Skeletal muscle cell (primary cell): ENCODE measurements at regions not wholly inside any gene's neighbourhood (a gene's known extent, or its start where the extent isn't known, plus 50 kb on each side); places are given as distances from the start of the nearest gene placed in this dataset.
"Not testable (repeated sequence)": the region's sequence is repeated elsewhere in the genome, so short reads cannot be mapped to it uniquely, and the experiment has no call there.

Source experiments
- DNase-seq: peaks from one replicate; pipeline ENCODE4 v3.0.0-alpha.2; 2010; ENCODE audit warnings: low read depth
- H3K4me3 ChIP-seq: 2 replicates; pipeline ENCODE4 v1.5.1; 2011; ENCODE audit warnings: low read depth, mild to moderate bottlenecking, control low read depth, low read length, moderate library complexity

GRCh38 chr11:88061111-88061510 is 114.1 kb downstream of the RAB38 start:
- DNase-seq: no peak
- no peak overlapping the region for H3K4me3 ChIP-seq

- H3K4me3 ChIP-seq: no peak overlapping the region
- no peak for DNase-seq
Observed at GRCh38 chr11:88059326-88059725, 115.9 kb downstream of the RAB38 start.

GRCh38 chr11:88051396-88051795 is 123.8 kb downstream of the RAB38 start:
- DNase-seq: peak; percentile 28
- H3K4me3 ChIP-seq: no peak overlapping the region

DNA sequence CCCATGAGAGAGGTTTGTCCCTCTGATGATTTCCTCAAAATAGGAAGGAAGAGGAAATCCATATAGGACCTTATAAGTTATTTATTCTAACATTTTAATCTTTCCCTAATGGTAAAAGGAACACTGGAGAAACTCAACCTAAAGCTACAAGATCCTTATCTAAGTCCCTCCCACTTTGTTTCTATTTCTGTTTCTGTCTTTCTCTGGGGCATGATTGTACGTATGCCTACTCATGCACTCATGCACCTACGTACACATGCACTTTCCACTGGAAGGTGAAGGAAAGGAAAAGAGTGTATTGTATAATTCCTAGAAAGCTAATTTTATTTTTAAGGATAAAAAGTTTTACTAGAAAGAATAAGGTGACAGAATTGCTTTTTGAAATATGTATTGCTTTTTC is 125.0 kb downstream of the RAB38 start:
- no peak overlapping the region for H3K4me3 ChIP-seq
- DNase-seq: no peak

DNA sequence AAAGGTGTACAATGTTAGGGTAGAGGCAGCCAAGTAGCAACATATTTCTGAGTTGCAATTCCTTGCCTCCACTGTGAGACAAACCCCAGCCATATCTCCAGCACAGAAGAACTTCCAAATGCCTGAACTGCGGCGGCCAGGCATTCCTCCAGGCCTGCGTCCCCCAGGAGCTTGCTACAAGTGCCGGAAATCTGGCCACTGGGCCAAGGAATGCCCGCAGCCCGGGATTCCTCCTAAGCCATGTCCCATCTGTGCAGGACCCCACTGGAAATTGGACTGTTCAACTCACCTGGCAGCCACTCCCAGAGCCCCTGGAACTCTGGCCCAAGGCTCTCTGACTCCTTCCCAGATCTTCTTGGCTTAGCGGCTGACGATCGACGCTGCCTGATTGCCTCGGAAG is 130.0 kb downstream of the RAB38 start:
- H3K4me3 ChIP-seq, DNase-seq: not testable (repeated sequence)

DNA sequence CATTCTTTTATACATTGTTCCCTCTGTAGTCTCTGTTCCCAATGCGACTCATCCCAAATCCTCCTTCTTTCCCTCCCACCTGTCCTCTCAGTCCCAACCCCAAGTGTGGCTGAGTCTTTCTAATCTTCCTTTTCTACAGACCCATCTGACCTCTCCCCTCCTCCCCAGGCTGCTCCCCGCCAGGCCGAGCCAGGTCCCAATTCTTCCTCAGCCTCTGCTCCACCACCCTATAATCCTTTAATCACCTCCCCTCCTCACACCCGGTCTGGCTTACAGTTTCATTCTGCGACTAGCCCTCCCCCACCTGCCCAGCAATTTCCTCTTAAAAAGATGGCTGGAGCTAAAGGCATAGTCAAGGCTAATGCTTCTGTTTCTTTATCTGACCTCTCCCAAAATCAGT is 130.6 kb downstream of the RAB38 start:
- not testable (repeated sequence) for H3K4me3 ChIP-seq, DNase-seq

DNA sequence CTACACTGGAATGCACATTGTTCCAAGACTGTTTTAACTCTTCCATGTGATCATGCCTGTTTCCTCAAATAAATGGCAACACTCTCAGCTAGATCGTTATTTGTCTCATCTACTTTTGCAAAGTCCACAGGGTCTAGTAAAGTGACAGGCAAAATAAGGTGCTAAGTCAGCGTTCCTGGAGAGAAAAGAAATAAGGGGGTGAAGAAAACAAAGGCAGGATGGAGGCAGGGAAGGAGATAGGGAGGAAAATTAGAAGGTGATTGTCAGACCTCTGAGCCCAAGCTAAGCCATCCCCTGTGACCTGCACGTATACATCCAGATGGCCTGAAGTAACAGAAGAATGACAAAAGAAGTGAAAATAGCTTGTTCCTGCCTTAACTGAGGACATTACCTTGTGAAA is 132.1 kb downstream of the RAB38 start:
- no peak overlapping the region for H3K4me3 ChIP-seq
- no peak for DNase-seq

- H3K4me3 ChIP-seq: no peak overlapping the region
- DNase-seq: no peak
Observed at GRCh38 chr11:88042647-88043046, 132.6 kb downstream of the RAB38 start.

DNA sequence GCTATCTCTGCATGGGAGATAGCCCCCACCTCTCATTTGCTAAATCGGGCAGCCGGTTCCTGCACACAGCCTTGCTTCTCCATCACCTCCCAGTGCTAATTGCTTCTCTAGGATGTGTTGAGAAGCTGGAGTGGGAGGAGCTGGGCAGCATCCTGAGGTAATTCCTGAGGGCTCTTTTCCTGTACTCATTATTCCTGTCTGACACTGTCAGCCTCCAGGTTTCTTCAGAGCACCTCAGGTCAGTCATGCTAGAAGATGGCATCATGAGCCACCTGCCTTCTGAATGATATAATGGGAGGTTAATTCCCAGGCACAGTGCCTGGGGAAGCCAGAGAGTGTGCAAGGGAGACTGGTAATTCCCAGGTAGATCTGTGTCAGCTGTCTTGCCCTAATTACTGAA is 133.0 kb downstream of the RAB38 start:
- no peak overlapping the region for H3K4me3 ChIP-seq
- DNase-seq: no peak

DNA sequence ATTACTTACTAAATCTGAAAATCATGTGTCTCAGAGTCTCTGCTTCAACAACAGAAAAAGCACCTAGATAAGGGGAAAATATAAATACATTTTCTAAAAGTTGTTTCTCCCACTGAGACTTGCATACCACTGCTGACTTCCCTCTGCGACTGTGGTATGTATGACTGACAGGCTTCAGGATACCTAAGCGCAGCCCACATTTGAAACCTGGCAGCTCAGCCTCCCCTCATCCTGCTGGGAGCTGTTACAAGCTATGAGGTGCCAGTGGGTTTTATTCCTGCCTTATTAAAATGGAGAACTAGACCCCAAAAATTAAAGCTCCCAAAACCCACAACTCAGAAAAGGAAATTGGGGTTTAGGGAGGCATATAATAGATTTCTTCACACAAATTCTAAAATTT is 133.6 kb downstream of the RAB38 start:
- no peak overlapping the region for H3K4me3 ChIP-seq
- DNase-seq: no peak

- H3K4me3 ChIP-seq: no peak overlapping the region
- DNase-seq: no peak
Observed at GRCh38 chr11:88040148-88040496, 135.1 kb downstream of the RAB38 start.

DNA sequence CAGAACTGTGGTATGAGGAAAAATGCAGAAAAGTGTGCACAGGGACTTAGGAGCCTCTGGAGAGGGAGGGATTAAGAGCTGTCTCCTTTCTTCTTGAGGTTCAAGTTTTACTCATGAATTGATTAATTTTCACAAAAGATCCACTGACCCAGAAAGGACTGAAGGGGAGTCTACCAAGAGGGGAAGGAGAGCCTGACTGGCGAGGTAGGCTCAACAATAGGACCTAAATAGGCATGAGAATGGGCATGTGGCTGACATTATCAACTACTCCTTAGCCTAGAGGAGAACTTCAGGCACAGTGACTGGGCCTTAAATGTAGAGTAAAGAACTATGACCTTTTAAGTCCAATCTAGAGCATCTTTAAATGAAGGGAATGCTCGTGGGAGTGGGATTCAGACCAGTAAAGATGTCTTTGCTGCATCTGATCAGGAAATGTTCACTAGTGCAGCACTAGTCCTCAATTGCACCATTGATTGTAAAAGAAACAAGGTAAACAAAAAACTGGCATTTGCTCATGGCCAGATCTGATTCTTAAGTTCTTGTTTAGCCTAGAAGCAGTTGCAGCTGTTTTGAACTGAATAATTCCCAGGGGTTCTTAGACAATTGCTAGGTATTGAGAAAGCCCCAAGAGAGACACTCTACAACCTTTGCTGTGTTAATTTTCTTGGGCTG is 135.6 kb downstream of the RAB38 start:
- no peak overlapping the region for H3K4me3 ChIP-seq
- no peak for DNase-seq

GRCh38 chr11:88038063-88038462 is 137.2 kb downstream of the RAB38 start:
- no peak overlapping the region for H3K4me3 ChIP-seq
- DNase-seq: no peak

GRCh38 chr11:88036701-88037100 is 138.5 kb downstream of the RAB38 start:
- no peak overlapping the region for H3K4me3 ChIP-seq
- no peak for DNase-seq

DNA sequence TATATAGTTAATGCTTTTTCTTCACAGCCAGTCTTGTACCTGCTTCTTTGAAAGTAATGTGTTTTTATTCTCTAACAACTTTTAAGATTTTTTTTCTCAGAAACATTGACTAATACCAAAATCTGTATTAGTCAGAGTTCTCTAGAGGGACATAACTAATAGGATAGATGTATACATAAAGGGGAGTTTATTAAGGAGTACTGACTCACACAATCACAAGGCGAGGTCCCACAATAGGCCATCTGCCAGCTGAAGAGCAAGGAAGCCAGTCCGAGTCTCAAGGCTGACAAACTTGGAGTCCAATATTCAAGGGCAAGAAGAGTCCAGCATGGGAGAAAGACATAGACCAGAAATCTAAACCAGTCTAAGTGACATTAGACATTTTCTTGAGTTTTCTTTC is 140.0 kb downstream of the RAB38 start:
- H3K4me3 ChIP-seq: no peak overlapping the region
- DNase-seq: peak; percentile 68

GRCh38 chr11:88017666-88018065 is 157.6 kb downstream of the RAB38 start:
- no peak for DNase-seq
- no peak overlapping the region for H3K4me3 ChIP-seq

GRCh38 chr11:88016392-88017170 is 158.7 kb downstream of the RAB38 start:
- DNase-seq: peak; percentile 57
- no peak overlapping the region for H3K4me3 ChIP-seq

- H3K4me3 ChIP-seq: no peak overlapping the region
- no peak for DNase-seq
Observed at GRCh38 chr11:88015170-88015569, 160.1 kb downstream of the RAB38 start.

DNA sequence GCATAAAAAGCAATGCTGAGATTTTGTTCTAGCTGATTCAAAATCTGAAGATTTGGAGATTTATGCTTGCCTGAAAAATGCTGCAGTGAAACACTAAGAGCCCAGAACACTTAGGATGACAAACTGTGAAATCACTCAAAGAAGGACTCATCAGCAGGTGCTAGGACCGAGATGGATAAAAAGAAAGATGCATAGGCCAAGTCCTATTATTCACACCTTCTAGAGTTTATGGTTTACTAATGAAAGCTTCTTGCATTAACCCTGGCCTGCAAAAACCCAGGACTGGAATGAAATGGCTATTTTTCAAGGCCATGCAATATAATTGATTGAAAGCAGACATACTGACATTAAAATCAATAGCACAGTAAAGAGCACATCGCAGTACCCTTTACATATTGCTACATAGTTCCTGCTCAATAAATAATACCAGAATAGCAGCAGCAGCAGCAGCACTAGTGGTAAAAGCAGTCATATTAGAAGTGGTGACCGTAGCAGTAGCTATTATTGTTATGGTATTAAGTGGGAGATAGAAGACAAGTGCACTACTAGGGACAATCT is 161.7 kb downstream of the RAB38 start:
- H3K4me3 ChIP-seq: no peak overlapping the region
- DNase-seq: no peak

DNA sequence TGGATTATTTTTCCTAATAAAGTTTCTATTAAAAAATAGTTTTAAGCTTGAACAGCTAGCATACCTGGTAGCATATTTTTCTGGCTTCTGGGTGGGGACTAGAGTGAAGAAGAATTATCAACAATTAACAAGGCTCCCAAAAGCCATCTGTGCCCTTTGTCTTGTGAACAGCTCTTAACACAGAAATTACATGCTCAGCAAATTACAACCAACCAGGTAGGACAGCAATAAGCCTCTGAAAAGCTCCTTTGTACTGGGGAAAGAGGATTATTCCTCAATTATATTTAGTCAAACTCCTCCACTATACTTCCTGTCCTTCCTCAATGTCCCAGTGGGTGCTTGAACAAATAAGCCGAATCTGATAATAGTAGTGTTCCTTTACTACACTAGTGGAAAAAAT is 162.8 kb downstream of the RAB38 start:
- no peak overlapping the region for H3K4me3 ChIP-seq
- DNase-seq: no peak

DNA sequence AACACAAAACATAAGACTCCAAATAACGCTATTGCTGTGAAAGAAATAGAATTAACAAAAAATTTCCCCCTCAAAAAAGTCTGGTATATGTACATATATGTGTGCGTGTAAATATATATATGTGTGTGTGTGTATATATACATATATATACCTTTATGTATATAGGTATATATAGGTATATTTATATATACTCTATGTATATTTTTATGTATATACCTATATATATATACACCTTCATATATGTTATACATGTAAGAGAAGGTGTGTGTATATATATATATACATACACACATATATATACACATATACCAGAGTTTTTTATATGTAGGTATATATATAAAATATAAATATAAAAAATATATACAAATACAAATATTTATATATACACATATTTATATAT is 199.2 kb downstream of the RAB38 start:
- H3K4me3 ChIP-seq: no peak overlapping the region
- no peak for DNase-seq
